ENCODE measurements at regions not wholly inside any gene's neighbourhood (a gene's known extent, or its start where the extent isn't known, plus 50 kb on each side); places are given as distances from the start of the nearest gene placed in this dataset.

- TF ChIP-seq TAF1 (IDR thresholded peaks at IDR 0.05; ENCODE audit: low read depth) = no peak
- TF ChIP-seq YY1 (IDR thresholded peaks at IDR 0.05; ENCODE audit: low read depth) = no peak
- TF ChIP-seq FOXM1 (IDR thresholded peaks at IDR 0.05; ENCODE audit: borderline replicate concordance, low read depth) = no peak
- TF ChIP-seq USF1 (IDR thresholded peaks at IDR 0.05) = no peak
- TF ChIP-seq TEAD4 (IDR thresholded peaks at IDR 0.05) = no peak
- TF ChIP-seq CEBPB (IDR thresholded peaks at IDR 0.05) = no peak
- TF ChIP-seq TCF12 (IDR thresholded peaks at IDR 0.05; ENCODE audit: low read depth) = no peak
- no peak for TF ChIP-seq RAD21 (IDR thresholded peaks at IDR 0.05; ENCODE audit: low read depth)
- TF ChIP-seq ZBTB7A (IDR thresholded peaks at IDR 0.05; ENCODE audit: low read depth) = no peak
- no peak for TF ChIP-seq CREB1 (IDR thresholded peaks at IDR 0.05; ENCODE audit: low read depth)
- TF ChIP-seq NFIC (IDR thresholded peaks at IDR 0.05) = no peak
- no peak for TF ChIP-seq EP300 (IDR thresholded peaks at IDR 0.05; ENCODE audit: borderline replicate concordance)
- TF ChIP-seq, protein P1, sequence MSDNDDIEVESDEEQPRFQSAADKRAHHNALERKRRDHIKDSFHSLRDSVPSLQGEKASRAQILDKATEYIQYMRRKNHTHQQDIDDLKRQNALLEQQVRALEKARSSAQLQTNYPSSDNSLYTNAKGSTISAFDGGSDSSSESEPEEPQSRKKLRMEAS (IDR thresholded peaks at IDR 0.05) = no peak
- TF ChIP-seq EGR1 (IDR thresholded peaks at IDR 0.05) = no peak
- TF ChIP-seq REST (IDR thresholded peaks at IDR 0.05; ENCODE audit: low read depth) = no peak
These were observed 143.2 kb downstream of the FAM43A start for GRCh38 chr3:194828926-194829325.

DNA sequence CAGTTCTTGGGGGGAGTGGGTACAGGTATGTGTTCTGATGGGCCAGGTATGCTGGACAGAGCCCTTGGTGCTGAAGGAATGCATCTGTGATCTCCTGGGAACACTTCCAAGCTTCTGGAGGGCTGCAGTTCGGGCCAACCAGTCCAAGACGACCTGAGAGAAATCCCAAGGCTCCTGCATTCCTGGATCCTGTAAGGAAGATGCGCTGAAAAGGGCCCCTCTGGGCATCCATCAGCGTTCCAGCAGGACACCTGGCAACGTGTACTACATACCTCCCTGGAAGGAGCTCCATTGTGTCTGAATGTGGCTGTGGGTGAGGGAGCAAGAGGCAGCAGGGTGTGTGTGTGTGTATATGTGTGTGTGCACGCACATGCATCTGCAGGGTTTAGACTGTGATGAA lies 144.7 kb downstream of the FAM43A start:
- TF ChIP-seq ZBTB7A (IDR thresholded peaks at IDR 0.05; ENCODE audit: low read depth) (no peak), TAF1 (IDR thresholded peaks at IDR 0.05; ENCODE audit: low read depth) (no peak), REST (IDR thresholded peaks at IDR 0.05; ENCODE audit: low read depth) (peak; percentile 72), NFIC (IDR thresholded peaks at IDR 0.05) (no peak), TCF12 (IDR thresholded peaks at IDR 0.05; ENCODE audit: low read depth) (no peak), CREB1 (IDR thresholded peaks at IDR 0.05; ENCODE audit: low read depth) (no peak), CEBPB (IDR thresholded peaks at IDR 0.05) (no peak), FOXM1 (IDR thresholded peaks at IDR 0.05; ENCODE audit: borderline replicate concordance, low read depth) (no peak), TEAD4 (IDR thresholded peaks at IDR 0.05) (0 out of 2 replicates have a peak, but pooled peaks have one; percentile 26), YY1 (IDR thresholded peaks at IDR 0.05; ENCODE audit: low read depth) (no peak), USF1 (IDR thresholded peaks at IDR 0.05) (no peak), RAD21 (IDR thresholded peaks at IDR 0.05; ENCODE audit: low read depth) (no peak), EGR1 (IDR thresholded peaks at IDR 0.05) (no peak)
- TF ChIP-seq, protein P1 (IDR thresholded peaks at IDR 0.05) = no peak

DNA sequence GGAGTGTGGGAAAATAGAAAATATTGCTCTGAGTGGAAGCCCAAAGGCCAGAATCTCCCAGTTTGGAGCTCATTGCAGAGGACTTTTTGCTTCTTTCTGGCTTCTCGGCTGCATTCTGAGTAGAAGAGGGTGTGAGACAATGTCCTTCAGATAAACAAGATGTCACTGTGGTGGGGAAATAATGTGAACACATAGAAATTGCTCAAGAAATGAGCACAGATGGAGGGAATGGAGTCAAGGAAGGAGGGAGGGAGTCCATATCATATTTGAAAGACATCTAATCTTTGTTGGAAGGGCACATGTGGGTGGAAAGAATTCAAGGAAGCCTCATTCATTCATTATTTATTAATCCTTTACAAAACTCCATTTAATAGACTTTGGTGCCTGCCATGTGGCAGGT lies 145.3 kb downstream of the FAM43A start:
- TF ChIP-seq REST (IDR thresholded peaks at IDR 0.05; ENCODE audit: low read depth) (no peak), EGR1 (IDR thresholded peaks at IDR 0.05) (no peak), ZBTB7A (IDR thresholded peaks at IDR 0.05; ENCODE audit: low read depth) (no peak), RAD21 (IDR thresholded peaks at IDR 0.05; ENCODE audit: low read depth) (no peak), EP300 (IDR thresholded peaks at IDR 0.05; ENCODE audit: borderline replicate concordance) (no peak), FOXM1 (IDR thresholded peaks at IDR 0.05; ENCODE audit: borderline replicate concordance, low read depth) (no peak), TEAD4 (IDR thresholded peaks at IDR 0.05) (no peak), CREB1 (IDR thresholded peaks at IDR 0.05; ENCODE audit: low read depth) (no peak), CEBPB (IDR thresholded peaks at IDR 0.05) (no peak), USF1 (IDR thresholded peaks at IDR 0.05) (no peak), TAF1 (IDR thresholded peaks at IDR 0.05; ENCODE audit: low read depth) (no peak), TCF12 (IDR thresholded peaks at IDR 0.05; ENCODE audit: low read depth) (no peak), NFIC (IDR thresholded peaks at IDR 0.05) (no peak)
- TF ChIP-seq, protein P1 (IDR thresholded peaks at IDR 0.05) = no peak
